HL-60 (cell line): ENCODE measurements at regions not wholly inside any gene's neighbourhood (a gene's known extent, or its start where the extent isn't known, plus 50 kb on each side); places are given as distances from the start of the nearest gene placed in this dataset.

Experiments
- DNase-seq, 2 experiments: peaks; one replicate each; pipeline ENCODE4 v3.0.0-alpha.2; 2010 to 2020; ENCODE audit warnings: low read depth in 1 of 2, low spot score in 1 of 2
- H3K27ac ChIP-seq: fragments of 250-450 bp; sonication (Bioruptor Pico); replicated peaks from 2 replicates; pipeline ENCODE4 v1.5.1; 2020; ENCODE audit warnings: mild to moderate bottlenecking, moderate library complexity
- H3K27me3 ChIP-seq: fragments of 250-450 bp; sonication (Bioruptor Pico); 2 replicates; pipeline ENCODE4 v1.5.1; 2021; ENCODE audit warnings: mild to moderate bottlenecking, moderate library complexity; ENCODE audit not compliant: insufficient read depth, poor library complexity, severe bottlenecking
- H3K4me3 ChIP-seq: replicated peaks from 2 replicates; pipeline ENCODE4 v1.5.1; 2011; ENCODE audit warnings: mild to moderate bottlenecking, control low read depth, low read length; ENCODE audit not compliant: insufficient read depth
- GABPA ChIP-seq: IDR thresholded peaks from 2 replicates; pipeline ENCODE4 v1.6.1; 2012; ENCODE audit warnings: low read depth
- POLR2AphosphoS5 ChIP-seq: IDR thresholded peaks from 2 replicates; pipeline ENCODE4 v1.6.1; 2012; ENCODE audit warnings: low read depth
- REST ChIP-seq: IDR thresholded peaks from 2 replicates; pipeline ENCODE4 v1.6.1; 2012; ENCODE audit warnings: low read depth; ENCODE audit not compliant: insufficient replicate concordance
- SPI1 ChIP-seq: IDR thresholded peaks from 2 replicates; pipeline ENCODE4 v1.6.1; 2012; ENCODE audit warnings: low read depth, mild to moderate bottlenecking, borderline replicate concordance
- TF ChIP-seq, protein P1 (sequence below): IDR thresholded peaks from one replicate; pipeline ENCODE4 v1.5.1; 2011; ENCODE audit warnings: low read length, control low read depth, inconsistent platforms; ENCODE audit not compliant: insufficient read depth

- no peaks in the 10 kb centered on the region for H3K27me3 ChIP-seq
- no peak for DNase-seq
- H3K27ac ChIP-seq = no peak overlapping the region
- TF ChIP-seq REST (no peak), POLR2AphosphoS5 (no peak), GABPA (no peak), SPI1 (no peak)
- TF ChIP-seq, protein P1, sequence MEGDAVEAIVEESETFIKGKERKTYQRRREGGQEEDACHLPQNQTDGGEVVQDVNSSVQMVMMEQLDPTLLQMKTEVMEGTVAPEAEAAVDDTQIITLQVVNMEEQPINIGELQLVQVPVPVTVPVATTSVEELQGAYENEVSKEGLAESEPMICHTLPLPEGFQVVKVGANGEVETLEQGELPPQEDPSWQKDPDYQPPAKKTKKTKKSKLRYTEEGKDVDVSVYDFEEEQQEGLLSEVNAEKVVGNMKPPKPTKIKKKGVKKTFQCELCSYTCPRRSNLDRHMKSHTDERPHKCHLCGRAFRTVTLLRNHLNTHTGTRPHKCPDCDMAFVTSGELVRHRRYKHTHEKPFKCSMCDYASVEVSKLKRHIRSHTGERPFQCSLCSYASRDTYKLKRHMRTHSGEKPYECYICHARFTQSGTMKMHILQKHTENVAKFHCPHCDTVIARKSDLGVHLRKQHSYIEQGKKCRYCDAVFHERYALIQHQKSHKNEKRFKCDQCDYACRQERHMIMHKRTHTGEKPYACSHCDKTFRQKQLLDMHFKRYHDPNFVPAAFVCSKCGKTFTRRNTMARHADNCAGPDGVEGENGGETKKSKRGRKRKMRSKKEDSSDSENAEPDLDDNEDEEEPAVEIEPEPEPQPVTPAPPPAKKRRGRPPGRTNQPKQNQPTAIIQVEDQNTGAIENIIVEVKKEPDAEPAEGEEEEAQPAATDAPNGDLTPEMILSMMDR = no peak
- H3K4me3 ChIP-seq = no peak overlapping the region
These were observed 639.3 kb upstream of the KIRREL3 start for GRCh38 chr11:127639916-127640315.

- Histone ChIP-seq H3K4me3 (no peak overlapping the region), H3K27ac (no peak overlapping the region), H3K27me3 (no peaks in the 10 kb centered on the region)
- TF ChIP-seq REST (no peak), POLR2AphosphoS5 (no peak), SPI1 (no peak)
- DNase-seq = no peak
These were observed 632.6 kb upstream of the KIRREL3 start for GRCh38 chr11:127632976-127633680.

- no peaks in the 10 kb centered on the region for H3K27me3 ChIP-seq
- H3K27ac ChIP-seq = no peak overlapping the region
- TF ChIP-seq REST = no peak
- TF ChIP-seq GABPA = no peak
- TF ChIP-seq POLR2AphosphoS5 = no peak
- no peak for TF ChIP-seq SPI1
- TF ChIP-seq, protein P1 = no peak
- no peak for DNase-seq
- H3K4me3 ChIP-seq = no peak overlapping the region
These were observed 632.0 kb upstream of the KIRREL3 start for GRCh38 chr11:127632546-127632945.
